Panc1 (cell line): ENCODE measurements at regions not wholly inside any gene's neighbourhood (a gene's known extent, or its start where the extent isn't known, plus 50 kb on each side); places are given as distances from the start of the nearest gene placed in this dataset.

ENCODE experiments used
- CTCF ChIP-seq: fragments of 450-650 bp; IDR thresholded peaks from 2 replicates; pipeline ENCODE4 v1.5.1; 2017; ENCODE audit warnings: mild to moderate bottlenecking
- POLR2AphosphoS5 ChIP-seq: IDR thresholded peaks from 2 replicates; pipeline ENCODE4 v1.6.1; 2012; ENCODE audit warnings: mild to moderate bottlenecking, low read depth, low read length, moderate library complexity
- REST ChIP-seq, 2 experiments: IDR thresholded peaks; 2 replicates each; pipeline ENCODE4 v1.6.1; 2011 to 2012; ENCODE audit warnings: low read depth in 2 of 2, control low read depth in 1 of 2, low read length in 1 of 2, mild to moderate bottlenecking in 1 of 2, moderate library complexity in 1 of 2; ENCODE audit not compliant: insufficient read depth in 1 of 2
- SIN3A ChIP-seq: IDR thresholded peaks from 2 replicates; pipeline ENCODE4 v1.6.1; 2012; ENCODE audit warnings: low read depth, mild to moderate bottlenecking, low read length, moderate library complexity, borderline replicate concordance; ENCODE audit not compliant: insufficient read depth
- TCF7L2 ChIP-seq: IDR thresholded peaks from 2 replicates; pipeline ENCODE4 v1.6.1; 2011; ENCODE audit warnings: mild to moderate bottlenecking, low read depth, low read length, inconsistent platforms

DNA sequence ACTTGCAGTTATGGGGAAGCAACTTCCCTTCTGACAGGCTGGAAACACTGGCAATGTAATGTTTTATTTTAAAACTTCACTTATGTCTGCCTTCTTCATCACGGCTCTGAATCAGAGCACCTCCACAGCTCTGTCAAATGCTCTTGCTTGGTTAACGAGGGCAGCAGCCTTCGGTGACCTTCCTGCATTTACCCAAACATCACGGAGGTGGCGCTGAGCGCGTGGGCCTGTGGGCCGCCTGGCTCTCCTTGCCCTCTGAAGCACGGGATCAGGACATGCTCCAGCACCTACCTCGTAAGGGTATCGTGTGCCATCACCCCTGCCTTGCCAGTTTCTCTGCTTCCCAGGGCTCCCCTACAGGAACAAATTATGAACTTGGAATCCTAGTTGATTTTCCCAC, 310.0 kb downstream of the TEX29 start:
- TF ChIP-seq POLR2AphosphoS5 (no peak), CTCF (no peak), REST (IDR thresholded peaks at IDR 0.05; ENCODE audit: insufficient read depth in 1 of 2, low read depth in 2 of 2, low read length in 1 of 2) (no peak), SIN3A (no peak), TCF7L2 (no peak)
